ENCODE measurements at regions not wholly inside any gene's neighbourhood (a gene's known extent, or its start where the extent isn't known, plus 50 kb on each side); places are given as distances from the start of the nearest gene placed in this dataset.
A peak's percentile ranks its signal among the peaks of the same experiment; 100 is the strongest.

DNA sequence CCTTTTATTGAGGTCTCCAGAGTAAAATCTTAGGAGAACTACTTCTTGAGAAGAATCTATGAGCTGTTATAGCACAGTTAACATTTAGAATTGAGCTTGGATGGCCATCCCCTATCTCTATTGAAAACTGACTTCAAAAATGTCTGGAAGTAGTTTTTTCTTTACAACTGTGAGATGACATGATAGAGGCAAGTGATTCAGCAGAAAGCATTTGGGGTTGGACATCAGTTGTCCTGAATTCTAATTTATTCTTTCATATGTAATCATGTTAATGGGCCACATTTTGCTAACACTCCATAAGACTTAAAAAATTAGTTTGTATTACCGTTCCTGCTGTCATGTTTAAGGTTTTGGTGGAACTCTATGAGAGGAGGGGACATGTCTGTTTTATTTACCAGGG, 237.0 kb upstream of the SLC14A2 start:
- no peak for DNase-seq (ENCODE audit: low spot score)

DNA sequence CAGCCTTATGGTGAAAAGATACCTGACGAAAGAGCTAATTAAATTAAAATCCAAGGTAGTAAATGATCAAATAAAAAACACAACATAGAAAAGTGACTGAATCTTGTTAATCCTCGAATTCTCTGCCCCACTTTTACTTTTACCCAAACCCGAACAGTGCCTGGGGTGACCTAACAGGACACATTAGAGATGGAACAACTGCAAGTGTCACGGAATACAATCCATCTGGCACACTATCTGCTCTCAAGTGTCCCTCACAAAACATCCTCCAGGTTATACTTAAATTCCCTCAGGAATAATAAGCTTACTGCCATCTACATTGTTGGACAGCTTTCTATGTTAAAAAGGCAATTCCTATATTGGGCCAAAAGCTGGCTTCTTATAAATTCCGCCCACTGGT, 236.3 kb upstream of the SLC14A2 start:
- no peak for DNase-seq (ENCODE audit: low spot score)

DNA sequence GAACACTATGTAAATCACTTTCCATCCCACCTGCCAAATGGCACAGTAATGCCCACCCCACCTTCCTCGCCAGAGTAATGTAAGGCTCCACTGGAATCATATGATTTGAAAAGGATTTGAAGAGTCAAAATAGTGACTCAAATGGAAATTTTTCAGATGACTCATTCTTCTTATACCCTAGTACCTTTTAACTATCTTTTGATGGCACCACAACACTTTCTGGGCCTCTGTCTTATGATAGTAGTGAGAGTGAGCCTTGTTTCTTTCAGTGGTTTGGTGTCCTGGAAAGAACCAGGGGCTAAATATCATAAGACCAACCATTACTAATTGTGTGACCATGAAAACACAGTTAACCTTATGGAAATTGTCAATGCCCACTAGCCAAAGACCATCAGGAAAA, 235.4 kb upstream of the SLC14A2 start:
- no peak for DNase-seq (ENCODE audit: low spot score)

DNA sequence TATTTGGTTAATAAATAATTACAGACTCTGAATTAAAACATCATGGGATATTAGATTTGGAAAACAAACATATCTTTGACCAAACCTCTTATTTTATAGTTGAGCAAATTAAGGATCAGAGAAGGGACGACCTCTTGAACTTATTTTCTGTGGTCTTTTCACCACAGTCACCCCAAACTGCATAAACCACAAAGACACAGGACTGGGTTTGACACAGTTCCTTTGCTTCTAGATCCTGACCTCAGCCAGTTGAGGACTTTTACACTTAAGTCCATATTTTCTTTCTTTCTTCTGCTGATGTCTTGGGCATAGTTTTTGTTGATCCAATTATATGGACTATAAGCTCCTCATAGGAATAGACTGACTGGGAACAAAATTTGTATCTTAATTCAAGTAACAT, 234.0 kb upstream of the SLC14A2 start:
- no peak for DNase-seq (ENCODE audit: low spot score)

DNA sequence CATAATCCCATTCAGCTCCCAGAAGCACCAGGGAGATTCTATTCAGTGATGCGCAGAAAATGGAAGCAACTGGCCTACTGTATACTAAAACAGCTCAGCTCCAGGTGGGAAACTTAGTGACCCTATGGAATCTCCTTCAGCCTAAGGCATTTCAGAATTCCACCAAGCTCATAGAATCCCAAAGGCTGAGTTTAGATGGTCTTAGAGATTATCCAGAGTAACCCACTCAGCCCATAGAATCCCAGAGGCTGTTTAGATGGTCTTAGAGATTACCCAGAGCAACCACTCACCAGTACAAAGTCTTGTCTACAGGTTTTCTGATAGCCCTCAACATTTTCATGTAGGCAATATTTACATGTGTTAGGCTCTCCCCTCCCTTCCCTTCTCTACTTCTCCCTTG, 232.0 kb upstream of the SLC14A2 start:
- DNase-seq (ENCODE audit: low spot score) = no peak

DNA sequence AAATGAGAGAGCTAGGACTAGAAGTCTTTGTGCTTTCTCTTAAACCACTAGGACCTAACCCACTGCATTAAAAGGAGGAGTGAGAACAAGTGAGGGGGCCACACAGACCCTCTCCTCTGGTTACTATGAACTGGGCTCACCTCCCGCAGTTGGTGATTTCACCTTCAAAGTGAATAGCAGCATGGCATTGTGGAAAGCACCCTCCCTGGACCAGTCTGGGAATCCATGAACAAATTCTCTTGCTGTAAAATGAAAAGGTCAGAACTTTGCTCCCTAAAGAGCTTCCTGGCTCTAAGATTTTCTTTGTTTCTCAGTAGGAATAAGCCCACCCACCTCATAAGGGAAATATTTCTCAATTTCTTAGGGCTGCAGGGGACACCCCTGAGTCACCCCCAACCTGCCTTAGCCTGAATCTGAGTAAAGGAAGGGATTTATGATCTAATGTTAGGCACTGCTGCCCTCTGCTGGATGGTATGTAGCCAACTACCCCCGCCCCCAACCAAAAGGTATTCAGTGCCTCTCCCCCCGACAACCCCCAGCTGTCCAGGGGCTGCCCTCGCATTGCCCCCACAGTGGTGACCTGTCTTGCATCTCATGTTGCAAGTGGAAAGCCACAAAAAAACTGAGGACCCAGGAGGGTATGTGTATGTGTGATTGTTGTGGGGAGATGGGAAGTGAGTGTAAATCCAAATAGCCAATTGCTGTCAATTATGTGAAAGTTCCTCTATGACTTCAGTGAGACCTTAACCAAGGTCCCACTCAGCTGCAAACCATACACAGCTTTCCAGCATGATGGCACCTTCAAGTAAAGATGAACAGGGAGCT, 230.9 kb upstream of the SLC14A2 start:
- DNase-seq (ENCODE audit: low spot score) = peak; percentile 44

DNA sequence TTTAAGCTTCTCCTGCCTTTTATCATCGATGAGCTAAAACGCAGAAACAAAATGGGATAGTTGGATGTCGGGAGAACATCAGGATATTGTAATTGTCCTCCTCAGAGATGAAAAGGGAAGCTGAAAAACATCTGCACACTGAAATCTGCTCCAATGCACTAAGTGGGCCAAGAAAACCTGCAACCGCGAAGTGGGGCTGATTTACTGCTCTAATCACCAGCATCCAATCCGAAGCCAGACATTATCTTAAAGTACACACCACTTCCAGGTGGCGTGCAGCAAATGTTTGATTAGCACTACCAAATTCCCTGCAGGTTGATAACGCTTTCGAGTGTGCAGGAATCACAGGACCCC, 230.3 kb upstream of the SLC14A2 start:
- DNase-seq (ENCODE audit: low spot score) = no peak

DNA sequence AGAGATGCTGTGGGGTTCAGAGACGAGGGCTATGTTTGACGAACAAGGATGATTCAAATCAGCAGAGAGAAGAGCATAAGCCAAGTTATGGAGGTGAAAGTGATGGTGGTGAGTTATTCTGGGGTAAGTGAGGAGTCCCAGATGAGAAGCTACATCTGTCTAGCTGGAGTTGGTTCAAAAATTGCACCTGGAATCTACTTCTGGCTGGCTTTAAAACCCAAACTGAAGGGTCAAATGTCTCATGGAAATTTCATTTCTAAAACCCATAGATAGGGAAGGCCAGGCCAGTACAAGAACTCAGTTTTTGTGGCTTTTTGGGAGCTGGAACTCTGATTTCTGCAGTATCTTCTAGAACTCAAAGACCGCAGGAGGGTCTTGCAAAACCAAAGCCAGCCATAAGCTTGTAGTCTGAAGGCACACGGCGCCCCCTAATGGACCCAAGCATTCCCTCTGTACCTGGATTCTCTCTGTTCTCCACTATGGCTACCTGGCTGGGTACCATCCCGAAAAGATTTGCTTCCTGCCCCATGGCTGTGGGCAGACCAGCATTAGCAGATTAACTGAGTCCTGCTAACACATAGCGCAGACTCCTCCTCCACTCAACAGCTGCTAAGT, 229.1 kb upstream of the SLC14A2 start:
- DNase-seq (ENCODE audit: low spot score) = no peak

DNA sequence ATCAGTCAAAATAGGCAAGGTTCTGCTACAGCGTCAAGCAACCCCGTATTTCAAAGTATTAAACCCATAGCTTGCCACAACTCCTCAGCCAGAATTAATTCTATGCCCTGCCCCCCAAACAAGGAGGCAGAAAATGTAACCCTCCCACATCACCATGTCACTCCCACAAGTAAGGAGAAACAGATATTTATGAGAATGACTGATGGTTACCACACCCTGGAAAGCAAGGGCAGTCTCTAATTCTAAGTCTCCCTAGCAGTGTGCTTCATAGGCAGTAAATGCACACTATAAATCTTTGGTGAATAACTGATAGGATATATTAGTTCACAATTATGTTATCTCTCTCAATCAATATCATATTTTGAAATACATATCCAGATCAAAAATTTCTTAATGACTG, 228.0 kb upstream of the SLC14A2 start:
- no peak for DNase-seq (ENCODE audit: low spot score)

DNA sequence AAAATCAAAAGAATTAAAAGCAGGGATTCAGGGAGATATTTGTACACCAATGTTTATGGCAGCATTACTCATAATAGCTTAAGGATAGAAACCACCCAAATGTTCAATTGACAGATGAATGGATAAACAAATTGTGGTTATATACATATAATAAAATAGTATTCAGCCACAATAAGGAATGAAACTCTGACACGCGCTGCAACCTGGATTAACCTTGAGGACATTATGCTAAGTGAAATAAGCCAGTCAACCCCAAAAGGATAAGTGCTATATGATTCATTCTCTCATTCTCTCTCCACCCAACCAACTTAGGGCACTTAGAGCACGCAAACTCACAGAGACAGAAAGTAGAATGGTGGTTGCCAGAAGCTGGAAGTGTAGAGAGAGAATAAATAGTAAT, 216.8 kb upstream of the SLC14A2 start:
- no peak for DNase-seq (ENCODE audit: low spot score)

DNA sequence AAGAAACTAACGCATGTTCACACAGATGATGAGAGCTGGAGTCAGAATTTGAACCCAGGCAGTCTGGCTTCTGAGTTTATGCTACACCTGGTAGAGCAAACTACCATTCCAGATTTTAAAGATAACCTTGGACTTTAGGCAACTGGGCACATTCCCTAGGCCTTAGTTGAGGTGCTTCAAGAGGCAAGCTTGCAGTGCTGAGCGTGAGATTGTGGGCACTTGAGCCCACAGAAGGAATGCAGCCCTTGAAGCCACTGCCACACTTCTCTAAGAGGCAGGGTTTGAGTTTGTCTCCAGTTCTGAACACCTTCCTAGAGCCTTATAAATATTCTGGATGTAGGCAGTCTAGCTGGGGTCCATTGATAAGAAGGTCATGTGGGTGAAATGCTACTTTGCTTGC, 216.1 kb upstream of the SLC14A2 start:
- DNase-seq (ENCODE audit: low spot score) = no peak

DNA sequence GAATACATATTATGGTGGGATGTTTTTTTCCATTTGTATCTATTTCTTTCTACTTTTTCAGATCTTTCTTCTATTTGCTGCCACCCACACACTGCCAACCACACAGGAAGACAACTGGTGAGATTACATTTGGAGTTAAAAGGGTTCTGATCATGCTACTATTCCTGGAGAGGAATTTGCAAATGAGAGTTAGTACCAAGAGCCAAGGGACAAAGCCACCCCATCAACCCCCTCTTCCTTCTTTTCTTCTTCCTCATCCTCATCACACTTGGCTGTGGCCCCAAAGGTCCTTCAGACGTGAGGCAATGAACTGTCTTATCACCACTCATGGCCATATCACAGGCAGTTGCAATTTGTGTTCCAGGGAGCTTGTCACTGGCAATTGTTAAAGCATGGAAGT, 215.6 kb upstream of the SLC14A2 start:
- DNase-seq (ENCODE audit: low spot score) = no peak

DNA sequence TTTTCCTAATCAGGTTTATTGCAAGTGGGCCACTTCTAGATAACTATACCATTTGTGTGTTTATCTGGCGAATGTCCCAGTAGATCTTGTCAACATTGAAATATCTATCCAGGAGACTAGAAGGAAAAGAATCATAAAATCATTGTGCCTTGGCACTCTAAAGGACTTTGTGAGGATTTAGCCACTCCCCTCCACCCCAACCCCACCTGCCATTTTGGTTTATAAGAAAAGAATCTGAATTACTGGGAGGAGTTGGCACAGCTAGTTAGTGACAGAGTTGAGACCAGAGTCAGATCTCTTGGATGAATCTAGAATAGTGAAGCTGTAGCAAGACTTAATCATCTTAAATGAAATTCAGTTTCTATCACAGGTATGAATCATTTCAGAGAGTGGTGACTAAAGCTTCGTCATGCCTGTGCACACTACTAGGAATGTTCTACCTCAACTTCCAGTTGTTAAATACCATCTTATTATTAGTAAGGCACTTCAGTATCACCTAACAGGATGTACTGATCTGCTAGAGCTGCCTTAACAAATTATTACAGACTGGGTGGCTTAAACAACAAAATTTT, 212.7 kb upstream of the SLC14A2 start:
- DNase-seq (ENCODE audit: low spot score) = no peak

DNA sequence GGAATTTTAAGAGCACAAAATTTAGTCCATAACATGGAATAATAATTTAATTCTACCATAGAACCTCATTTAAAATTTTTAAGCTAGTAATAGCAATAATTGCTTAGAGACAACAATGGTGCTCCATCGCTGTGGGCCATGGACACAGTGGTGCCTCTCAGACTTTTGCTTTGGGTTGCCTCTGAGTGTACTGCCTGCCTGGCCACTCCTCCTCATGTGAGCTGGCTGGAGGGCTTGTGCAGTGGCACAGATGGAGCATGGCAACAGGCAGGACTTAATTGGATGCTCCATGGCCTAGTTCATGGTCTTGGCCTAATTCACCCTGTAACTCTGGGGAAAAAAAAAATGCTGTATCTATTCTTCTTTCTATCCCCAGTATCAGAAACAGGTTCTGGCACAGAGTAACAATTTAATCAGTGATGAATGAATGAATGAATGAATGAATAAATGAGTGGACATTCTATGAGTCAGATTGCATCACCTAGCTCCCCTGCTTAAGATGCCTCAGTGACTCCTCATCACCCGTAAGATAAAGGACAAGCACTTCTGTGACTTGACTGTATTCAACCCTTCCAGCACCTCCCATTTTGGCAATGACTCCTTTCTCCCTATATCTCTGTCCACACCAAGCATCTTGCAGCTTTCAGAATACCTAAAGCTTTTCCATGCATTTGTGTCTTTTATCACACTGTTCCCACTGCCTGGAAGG, 211.8 kb upstream of the SLC14A2 start:
- no peak for DNase-seq (ENCODE audit: low spot score)

DNA sequence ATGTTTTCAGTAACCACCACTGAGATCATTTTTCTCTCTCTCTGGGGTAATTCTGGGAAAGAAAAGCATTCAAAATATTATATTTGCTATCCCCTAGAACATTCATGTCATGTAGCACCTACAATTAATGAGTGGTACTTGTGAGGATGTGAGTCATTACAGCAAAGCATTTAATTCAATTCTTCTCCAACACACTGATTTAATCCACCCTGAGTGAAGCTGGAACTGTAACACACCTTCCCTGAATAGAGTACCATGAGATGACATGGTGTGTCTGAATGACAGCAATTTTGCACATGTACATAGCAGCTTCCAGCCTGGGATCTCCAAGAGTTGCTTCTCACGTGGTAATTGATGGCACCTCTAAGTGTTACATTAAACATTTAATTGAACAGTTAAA, 207.1 kb upstream of the SLC14A2 start:
- DNase-seq (ENCODE audit: low spot score) = no peak

DNA sequence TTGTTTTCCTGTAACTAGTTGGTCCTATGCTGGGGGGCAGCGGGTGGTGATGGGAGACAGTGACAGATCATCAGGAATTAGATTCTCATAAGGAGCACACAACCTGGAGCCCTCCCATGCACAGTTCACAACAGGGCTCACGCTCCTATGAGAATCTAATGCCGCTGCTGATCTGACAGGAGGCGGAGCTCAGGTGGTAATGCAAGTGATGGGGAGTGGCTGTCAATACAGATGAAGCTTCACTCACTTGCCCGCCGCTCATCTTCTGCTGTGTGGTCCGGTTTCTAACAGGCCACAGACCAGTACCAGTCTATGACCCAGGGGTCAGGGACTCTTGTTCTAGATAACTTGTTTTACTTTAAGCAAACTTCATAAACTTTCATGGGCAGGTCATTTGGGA, 205.3 kb upstream of the SLC14A2 start:
- no peak for DNase-seq (ENCODE audit: low spot score)

DNA sequence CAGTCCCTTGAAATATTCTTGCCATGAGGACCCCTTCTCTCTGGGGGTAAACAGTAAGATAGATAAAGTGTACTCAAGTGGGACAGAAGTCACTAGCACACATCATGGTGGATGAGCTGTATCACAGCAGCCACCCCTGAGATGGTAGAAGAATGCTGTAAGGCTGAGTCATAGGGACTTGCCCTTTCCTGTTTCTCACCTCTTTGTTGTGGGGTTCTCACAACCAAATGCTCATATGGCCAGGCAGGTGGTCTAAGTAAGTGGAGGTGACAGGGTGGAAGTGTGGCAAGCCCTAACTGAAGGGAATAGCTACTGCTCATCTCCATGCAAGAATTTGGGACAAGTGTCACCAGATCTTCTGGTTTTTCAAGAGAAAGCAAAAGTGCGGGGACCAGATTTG, 202.7 kb upstream of the SLC14A2 start:
- no peak for DNase-seq (ENCODE audit: low spot score)

DNA sequence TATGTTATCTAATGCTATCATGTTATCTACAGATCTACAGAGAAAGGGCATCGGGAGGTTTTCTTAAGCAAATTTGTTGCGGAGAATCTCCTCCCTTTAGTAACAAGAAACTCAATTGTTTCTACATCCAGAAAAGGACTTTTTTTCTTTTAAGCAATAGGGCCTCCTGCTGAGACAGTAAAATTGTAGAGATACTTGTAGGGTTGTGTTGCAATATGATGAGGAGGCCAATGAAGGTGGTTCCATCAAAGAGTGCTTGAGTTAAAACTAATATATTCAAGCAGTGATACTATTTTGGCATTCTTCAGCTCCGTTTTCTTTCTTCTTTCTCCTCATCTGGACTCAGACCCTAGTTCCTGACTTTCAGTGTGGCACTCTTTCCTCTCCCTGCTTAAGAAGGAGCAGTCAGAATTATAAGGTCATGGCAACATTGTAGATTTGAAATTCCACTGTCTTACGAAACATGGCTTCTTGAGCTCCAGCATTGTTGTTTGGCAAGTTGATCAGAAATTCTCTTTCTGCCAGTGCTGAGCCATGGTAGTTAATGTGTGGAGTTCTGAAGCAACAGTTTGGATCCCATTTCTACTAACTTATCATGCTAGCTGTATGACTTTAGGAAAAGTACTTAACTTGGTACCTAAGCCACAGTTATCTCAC, 202.0 kb upstream of the SLC14A2 start:
- no peak for DNase-seq (ENCODE audit: low spot score)

DNA sequence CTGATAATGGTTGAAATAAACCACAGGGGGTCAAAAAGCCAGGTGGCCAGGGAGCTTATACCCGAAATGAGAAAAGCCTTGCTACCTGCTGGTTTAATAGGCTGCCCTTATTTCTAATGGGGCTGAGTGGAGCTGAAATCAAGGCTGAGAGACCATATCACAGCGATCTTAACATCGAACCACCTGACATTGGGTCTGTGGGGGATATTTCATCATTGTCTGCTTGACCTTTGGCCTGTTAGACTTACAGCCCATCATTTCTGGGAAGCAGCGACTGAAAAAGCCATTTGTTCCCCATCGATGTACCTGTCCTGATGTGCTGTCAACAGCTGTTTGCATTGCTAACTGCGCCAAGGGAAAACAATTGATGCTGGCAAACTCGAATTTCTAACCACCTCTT, 199.7 kb upstream of the SLC14A2 start:
- no peak for DNase-seq (ENCODE audit: low spot score)

DNA sequence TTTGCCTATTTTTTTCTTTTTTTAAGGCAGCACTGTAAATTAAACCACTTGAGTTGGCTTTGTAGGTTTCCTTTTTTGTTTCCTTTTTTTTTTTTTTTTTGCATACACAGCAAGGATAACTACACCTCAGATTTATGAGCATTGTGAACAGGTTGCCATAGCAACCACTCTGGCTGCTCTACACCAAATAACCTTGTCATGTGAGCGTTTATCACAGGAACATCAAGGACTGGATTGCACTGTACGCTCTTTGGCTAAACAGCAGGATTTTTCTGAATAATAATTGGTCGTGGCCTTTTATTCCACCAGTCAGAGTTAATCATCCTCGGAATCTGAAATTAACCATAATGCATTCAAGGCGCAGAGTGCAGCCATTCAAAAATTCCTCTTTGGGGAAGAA, 199.1 kb upstream of the SLC14A2 start:
- DNase-seq (ENCODE audit: low spot score) = peak; percentile 21

DNA sequence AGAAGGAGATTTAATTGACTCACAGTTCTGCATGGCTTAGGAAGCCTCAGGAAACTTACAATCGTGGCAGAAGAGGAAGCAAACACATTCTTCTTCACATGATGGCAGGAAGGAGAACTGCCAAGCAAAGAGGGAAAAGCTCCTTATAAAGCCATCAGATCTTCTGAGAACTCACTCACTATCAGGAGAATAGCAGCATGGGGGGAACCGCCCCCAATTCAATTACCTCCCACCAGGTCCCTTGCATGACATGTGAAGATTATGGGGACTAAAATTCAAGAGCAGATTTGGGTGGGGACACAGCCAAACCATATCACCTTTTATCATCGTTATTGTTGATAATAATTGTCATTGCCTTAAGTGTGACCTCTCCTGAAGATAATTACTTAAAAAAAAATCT, 197.9 kb upstream of the SLC14A2 start:
- no peak for DNase-seq (ENCODE audit: low spot score)

DNA sequence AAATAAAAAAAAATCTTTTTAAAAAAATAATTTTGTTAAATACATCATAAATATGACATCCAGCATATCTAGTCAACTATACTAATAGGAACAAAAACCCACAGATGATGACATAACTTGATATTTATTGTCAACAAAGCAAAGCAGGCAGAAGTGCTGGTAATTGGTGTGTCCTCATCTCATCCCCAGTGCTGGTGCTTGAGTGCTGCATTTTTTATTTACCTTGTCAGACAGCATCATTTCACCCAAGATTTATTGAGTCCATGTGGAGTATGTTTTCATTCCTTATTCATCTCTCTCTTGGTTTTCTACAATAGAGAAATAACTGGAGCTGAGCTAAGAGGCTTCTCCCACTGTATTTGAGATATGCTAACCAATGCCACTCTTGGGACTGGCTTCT, 191.6 kb upstream of the SLC14A2 start:
- DNase-seq (ENCODE audit: low spot score) = no peak

DNA sequence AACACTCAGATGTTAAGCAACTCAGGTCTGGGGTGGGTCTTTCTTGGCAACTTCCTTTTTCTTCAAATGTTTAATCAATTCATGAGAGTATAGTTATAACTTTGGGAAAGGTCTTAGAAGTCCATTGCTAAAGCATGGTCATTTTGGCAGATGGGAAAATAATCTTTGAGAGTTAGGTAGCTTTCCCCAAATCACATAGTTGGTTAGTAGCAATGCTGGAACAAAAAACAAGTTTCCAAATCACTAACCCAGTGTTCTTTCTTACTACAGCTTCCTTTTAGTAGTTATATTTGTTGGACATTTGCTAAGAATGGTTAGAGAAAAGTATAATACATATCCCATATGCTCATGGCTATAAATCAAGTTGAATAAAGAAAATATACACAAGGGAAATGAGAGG, 185.2 kb upstream of the SLC14A2 start:
- no peak for DNase-seq (ENCODE audit: low spot score)

Measured in putamen (tissue), 1 donor.